NCI-H774 (cell line): ENCODE measurements at regions not wholly inside any gene's neighbourhood (a gene's known extent, or its start where the extent isn't known, plus 50 kb on each side); places are given as distances from the start of the nearest gene placed in this dataset.
"Not testable (repeated sequence)": the region's sequence is repeated elsewhere in the genome, so short reads cannot be mapped to it uniquely, and the experiment has no call there.

ENCODE experiments used
- DNase-seq: peaks from one replicate; lab custom pipeline; 2025; lab: John Stamatoyannopoulos, UW

DNA sequence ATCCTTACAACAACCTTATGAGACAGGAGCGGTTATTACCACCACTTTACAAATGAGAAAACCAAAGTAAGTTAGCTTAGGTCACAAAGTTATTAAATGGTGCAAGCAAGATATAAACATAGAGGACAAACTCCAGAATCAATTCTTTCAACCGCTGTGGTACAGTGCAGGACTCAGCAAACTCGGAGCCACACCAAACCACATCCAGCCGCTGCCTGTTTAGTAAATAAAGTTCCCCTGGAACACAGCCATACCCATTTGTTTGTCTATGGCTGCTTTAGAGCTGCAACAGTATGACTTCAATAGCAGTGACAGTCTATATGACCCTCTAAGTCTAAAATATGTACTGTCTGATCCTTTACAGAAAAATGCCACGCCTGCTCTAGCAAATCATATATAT, 1567.2 kb upstream of the WWC1 start:
- peak; percentile 49 for DNase-seq

DNA sequence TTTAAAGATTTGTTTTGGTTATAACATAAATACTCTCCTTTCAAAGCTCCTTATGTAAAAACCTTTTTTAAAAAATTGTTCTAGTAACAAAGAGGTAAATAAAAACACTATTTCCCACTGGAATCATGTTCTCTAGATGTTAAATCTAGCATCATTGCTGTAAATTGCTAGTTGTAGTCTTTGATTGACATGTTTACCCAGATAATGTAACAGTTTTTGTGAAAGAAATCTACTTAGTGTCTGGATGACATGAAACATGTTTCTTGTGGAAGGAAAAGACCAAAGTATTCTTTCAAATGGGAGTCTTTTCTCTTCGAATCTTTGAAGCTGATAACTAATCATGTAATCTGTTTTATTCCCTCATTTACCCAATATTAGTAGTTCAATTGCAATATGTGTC, 1565.9 kb upstream of the WWC1 start:
- no peak for DNase-seq

DNA sequence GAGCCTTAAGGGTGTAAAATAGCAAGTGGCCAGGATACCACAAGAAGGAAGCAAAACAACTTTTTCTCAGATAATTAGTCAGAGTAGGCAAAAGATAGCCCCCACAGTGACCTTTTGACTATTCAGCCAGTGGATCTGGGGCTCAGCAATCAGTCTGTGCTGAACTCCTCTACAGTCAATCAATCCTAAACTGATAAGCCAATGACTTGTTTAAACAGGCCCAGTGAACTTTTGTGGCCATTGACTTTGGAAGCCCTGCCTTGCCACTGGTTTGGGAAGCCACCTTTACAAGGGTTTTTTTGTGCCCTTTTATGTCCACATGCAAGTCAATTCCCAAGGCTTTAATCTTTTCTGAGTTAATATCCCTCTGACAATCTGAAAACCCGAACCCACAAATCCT, 1565.0 kb upstream of the WWC1 start:
- no peak for DNase-seq

DNA sequence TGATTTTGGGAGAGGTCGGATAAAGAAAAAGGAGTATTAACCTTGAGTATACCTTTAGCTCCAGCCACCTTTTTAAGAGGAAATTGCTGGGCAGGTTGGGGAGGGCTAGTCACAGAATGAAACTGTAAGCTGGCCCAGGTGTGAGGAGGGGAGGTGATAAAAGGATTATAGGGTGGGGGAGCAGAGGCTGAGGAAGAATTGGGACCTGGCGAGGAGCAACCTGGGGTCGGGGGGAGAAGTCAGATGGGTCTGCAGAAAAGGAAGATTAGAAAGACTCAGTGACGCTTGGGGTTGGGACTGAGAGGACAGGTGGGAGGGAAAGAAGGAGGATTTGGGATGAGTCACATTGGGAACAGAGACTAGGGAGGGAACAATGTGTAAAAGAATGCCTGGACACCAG, 1548.5 kb upstream of the WWC1 start:
- not testable (repeated sequence) for DNase-seq

DNA sequence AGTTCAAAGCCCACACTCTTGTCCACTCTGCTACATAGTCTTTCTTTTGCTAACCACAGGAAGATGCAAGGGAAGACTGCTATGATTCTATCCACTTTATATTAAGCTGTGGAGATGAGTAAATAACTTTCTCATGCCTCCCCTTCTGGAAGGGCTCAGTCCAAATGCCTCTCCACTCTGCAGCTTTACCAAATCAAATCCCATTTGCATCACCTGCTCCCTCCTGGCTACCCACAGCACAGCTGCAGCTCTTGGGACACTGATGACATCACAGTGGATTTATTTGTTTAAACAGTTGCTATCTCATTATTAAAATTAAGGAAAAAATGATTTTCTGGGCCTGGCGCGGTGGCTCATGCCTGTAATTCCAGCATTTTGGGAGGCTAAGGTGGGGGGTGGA, 1544.9 kb upstream of the WWC1 start:
- no peak for DNase-seq

DNA sequence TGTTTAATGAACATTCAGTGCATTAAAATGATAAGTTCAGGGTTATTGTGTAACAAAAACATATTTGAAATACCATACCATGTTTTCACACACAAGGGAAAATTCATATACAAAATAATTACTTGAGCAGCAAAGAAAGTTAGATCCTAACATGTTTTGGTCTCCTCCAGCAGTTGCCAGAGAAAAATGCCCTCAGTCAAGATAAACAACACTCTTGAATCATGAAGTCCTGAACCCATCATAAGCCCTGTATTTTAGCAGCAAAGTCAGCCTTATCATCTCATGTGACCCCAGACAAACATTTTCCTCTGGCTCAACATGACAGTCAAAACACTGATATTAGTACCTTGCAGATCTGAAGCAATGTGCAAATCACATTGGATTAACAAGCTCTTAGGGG, 1541.1 kb upstream of the WWC1 start:
- DNase-seq = no peak

DNA sequence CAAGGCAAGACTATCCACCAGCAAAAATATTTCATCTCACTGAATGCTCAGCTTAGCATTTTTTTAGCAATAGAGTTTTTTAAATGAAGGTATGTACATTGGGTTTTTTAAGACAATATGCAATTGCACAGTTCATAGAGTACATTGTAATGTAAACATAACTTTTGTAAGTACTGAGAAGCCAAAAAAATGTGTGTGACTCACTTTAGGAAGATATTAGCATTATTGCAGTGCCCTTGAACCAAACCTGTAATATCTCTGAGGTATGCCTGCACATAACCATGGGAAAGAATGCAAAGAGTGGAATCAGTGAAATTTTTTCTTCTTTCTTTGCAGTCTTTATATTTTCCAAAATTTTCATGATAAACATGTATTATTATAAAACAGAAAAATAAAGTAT, 1533.3 kb upstream of the WWC1 start:
- no peak for DNase-seq

DNA sequence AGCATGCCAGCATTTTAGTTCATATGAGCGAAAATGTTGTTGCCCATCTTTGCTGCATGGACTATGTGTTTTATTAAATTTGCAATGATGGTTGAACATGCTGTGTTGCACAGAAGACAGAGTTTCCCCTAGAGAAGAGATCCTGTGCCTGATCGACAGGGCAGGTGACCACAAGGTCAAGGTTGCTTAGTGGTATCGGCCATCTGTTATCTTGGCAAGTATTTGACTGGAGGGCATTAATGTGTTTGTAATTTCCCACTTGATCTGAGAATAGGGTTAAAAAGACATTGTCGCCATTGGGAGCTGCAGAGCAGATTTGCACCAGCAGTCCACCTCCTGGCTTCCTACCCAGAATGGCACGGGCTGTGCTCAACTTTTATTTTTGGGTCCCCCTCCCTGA, 1523.6 kb upstream of the WWC1 start:
- no peak for DNase-seq

DNA sequence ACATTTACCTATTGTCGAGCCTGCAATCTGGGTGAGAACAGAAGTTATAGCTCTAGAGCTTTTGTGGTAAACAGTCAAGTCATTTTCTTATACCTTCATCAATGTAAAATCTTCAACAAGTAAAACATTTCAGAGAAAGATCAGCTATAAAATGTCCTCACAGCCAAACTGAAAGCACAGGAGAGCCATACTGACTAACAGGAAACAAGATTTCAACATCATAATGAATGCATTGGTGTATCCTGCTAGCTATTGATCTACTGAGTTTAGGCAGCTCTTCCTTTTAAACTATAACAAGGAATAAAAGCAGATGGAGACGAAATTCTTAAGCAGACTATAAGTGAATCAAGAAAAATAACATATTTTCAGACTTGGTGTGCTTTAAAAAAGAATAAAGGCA, 1522.9 kb upstream of the WWC1 start:
- no peak for DNase-seq

DNA sequence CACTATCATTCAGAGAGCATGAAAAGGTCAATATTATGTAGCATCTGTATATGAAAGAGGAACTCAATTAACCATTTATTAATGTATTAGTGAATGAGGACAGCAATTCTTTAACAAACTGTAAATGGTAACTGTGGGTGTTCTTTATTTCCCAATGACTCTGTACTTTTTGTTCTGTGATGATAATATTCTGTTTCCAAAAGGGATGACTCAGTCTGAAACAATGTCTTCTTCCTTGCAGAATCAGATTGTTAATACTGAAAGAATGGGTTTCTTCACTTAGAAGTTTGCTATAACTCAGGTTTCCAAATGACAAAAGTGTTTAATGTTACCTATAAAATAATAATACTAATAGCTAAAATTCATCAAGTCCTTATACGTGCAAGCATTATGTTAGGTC, 1518.7 kb upstream of the WWC1 start:
- no peak for DNase-seq

DNA sequence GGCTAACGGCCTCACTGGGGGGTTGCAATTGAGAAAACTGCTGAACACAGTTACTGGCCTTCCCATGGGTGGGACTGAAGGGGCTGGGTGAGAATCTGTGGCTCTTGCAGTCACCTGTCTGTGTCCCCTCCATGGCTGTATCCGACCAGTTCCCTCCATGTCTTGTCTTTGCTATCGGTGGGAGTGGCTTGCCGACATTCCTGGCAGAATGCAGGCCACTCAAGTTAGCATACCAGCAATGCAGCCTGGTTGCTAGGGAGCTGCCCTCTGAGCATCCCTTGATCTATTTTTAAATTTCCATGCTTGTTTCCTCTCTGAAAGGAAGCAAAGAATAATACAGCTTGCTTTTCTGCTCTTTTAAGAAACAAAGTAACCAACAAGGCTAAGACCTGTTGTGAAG, 1509.7 kb upstream of the WWC1 start:
- no peak for DNase-seq

DNA sequence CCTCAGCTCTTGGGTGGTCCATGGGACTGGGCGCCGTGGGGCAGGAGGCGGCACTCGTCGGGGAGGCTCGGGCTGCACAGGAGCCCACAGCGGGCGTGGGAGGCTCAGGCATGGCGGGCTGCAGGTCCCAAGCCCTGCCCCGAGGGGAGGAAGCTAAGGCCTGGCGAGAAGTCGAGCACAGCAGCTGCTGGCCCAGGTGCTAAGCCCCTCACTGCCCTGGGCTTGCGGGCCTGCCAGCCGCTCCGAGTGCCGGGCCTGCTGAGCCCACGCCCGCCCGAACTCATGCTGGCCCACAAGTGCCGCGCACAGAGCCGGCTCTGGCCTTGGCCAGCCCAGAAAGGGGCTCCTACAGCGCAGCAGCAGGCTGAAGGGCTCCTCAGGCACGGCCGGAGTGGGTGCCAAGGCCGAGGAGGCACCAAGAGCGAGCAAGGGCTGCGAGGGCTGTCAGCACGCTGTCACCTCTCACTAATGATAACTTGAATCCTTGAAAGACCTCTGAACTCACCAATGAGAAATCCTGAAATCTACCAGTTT, 1506.8 kb upstream of the WWC1 start:
- DNase-seq = no peak

DNA sequence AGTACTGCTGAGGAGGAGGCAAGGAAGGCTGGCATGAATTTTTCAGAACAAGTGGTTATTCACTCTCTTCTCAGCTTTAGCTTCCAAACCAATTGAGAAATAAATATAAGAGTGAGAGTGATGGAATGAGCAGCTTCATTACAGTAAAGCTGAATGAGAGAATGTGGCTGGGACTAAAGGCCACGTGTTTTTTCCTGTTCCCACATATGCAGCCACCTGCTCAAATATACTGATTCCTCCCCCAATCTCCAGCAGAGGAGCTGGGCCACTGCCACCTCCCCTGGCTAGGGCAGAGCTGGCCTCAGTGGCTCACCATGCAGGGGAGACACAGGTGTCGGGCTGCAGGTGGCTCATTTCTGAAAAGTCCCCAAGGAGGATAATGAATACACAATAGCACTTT, 1505.3 kb upstream of the WWC1 start:
- no peak for DNase-seq

DNA sequence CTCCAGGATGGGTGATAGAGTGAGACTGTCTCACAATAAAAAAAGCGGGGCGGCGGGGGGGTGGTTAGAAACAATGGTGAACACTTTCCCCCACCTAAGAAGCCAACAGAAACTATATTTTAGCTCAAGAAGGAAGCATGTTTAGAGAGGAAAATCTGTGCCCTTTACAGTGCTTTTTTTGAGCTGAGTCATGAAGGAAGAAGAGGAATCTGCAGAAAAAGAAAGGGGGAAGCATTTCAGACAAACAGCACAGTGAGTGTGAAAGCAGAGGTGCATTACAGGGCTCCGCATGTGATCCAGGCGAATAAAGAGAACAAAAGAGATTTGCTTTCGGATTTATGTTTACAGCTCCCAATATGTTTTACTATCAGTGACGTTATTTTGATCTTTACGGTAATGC, 1504.6 kb upstream of the WWC1 start:
- DNase-seq = no peak

DNA sequence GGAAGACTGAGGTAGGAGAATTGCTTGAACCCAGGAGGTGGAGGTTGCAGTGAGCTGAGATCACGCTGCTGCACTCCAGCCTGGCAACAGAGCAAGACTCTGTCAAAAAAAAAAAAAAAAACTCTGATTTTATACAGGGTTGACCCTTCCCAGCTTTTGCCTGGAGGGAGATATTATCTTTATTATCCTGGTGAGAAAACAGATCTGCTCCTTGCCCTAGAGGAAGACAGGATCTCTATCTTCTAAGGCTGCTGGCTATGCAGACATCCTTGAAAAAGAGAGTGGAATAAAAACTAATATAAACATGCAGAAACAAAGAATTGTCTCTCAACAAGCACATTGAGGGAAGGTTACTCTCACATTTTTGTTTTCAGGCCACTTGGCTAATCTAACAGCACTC, 1503.4 kb upstream of the WWC1 start:
- DNase-seq = no peak

DNA sequence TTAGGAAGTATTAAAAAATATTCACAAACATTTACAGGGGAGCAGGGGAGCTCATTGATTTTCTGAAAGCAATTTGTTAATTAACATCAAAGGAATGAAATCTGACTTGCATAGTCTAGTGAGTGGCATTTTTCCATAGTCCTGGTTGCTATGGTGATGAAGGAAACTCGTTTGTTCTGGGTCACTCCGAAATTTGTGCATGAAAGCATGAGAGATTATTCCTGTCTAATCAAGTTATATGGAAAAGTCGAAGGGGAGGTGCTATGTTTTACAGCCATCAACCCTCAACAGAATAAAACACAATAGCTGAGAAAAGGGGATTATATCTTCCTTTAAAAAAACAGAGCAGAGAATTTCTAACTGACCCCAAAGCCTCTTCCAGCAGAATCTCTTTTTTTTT, 1495.7 kb upstream of the WWC1 start:
- DNase-seq = no peak

DNA sequence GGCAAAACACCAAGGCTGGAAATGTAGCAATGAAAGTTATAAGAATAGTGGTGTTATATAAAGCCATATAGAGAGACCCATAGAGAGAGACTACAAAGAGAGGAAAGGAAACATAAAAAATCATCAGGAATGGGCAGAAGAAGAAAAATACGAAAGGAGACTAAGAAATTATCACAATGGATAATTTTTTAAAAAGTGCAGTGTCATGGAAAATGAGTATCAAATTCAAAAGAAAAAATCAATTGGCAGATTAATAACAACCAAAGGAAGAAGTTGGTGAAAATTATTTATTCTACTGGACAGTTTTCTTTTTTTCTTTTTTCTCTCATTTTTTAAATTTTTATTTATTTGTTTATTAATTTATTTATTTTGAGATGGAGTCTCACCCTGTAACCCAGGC, 1488.4 kb upstream of the WWC1 start:
- DNase-seq = no peak

DNA sequence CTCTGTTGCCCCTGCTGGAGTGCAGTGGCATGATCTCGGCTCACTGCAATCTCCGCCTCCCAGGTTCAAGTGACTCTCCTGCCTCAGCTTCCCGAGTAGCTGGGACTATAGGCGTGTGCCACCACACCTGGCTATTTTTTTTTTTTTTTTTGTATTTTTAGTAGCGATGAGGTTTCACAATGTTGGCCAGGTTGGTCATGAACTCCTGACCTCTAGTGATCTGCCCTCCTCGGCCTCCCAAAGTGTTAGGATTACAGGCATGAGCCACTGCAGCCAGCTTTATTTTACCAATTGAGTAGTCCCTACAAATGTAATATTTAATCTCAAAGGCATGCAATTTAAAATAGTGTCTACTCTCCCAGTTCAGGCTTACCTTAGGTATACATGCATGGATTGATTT, 1487.2 kb upstream of the WWC1 start:
- not testable (repeated sequence) for DNase-seq

DNA sequence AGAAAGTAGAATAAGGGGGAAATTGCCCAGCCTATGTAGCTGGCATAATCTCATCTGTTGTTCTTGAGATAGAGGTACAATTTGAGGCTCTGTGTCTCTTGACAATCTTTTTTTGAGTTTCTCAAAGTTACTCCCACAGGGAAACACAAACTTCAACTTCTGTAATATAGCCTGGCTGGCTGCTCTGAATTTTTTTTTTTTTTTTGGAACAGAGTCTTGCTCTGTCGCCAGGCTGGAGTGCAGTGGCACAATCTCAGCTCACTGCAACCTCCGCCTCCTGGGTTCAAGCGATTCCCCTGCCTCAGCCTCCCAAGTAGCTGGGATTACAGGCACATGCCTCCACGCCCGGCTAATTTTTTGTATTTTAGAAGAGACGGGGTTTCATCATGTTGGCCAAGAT, 1486.8 kb upstream of the WWC1 start:
- DNase-seq = not testable (repeated sequence)

DNA sequence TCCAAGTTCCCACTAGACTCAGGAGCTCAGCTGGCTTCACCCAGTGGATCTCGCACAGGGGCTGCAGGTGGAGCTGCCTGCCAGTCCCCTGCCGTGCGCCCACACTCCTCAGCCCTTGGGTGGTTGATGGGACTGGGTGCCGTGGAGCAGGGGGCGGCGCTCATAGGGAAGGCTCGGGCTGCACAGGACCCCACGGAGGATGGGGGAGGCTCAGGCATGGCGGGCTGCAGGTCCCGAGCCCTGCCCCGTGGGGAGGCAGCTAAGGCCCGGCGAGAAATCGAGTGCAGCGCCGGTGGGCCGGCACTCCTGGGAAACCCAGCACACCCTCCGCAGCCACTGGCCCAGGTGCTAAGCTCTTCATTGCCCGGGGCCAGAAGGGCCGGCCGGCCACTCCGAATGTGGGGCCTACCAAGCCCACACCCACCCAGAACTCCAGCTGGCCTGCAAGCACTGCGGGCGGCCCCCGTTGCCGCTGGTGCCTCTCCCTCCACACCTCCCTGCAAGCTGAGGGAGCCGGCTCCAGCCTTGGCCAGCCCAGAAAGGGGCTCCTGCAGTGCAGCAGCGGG, 1481.3 kb upstream of the WWC1 start:
- DNase-seq = not testable (repeated sequence)

DNA sequence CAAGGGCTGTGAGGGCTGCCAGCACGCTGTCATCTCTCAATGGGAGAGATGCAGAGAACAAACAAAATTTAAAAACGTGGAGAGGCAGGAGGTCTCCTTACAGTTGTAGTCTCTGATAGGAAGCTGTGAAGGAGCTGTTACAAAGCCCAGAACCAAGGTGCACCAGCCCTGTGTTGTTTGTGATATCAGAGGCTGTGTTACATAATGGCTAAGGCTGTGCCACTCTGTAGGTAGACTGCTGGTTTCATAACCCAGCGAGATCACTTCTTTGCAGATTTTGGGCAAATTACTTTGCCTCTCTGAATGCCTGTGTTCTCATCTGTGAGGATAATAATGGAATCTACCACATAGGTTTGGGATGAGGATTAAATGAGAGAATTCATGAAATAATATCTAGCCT, 1480.7 kb upstream of the WWC1 start:
- no peak for DNase-seq

DNA sequence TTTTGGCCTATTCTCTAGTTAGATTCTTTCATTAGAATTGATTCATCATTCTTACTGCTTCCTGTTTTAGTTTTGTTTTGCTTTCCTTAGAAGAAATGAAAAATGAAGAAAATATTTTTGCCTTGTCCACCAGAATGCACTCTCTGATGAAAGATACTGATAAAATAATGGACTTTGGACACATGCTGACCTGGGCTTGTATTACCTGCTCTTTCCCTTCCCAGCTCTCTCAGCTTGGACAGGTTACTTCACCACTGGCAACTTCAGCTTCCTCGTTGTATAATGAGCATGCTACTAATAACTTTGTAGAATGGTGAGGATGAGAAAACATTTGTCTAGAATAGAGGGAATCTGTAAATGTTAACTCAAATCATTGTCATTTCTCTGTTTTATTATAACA, 1468.1 kb upstream of the WWC1 start:
- DNase-seq = no peak

DNA sequence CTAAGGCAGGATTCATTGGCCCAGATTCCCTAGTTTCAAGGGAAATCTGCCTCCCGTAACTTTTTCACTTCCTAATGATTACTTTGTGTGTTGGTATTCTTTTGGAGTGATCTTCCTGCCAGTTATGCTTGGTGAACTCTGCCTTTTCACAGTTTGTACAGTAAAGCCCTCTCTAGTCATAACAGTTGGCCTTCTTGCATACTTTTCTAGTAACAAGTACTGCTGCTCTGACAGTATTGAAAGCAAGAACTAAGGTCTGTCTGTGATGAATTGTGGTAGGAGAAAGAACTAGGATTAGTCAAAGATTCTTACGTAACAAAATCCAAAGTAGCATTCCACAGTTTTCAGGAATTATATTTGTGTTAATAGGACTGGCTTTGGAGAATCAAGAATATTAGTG, 1457.2 kb upstream of the WWC1 start:
- no peak for DNase-seq

DNA sequence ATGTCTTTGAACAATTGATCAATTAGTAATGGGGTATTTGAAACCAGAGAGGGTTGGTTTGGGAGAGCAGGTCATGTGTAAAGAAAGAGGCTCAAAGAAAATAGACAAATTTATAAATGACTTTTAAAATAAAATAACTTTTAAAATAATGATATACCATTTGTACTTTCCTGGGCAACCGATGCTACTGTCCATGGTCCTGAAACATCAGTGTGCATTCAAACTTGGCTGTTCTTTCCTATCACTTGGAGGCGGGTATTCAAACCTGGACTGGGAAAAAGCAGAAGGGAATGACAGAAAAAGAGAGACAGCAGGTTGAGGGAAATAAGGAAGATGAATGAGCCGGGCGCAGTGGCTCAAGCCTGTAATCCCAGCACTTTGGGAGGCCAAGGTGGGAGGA, 1446.4 kb upstream of the WWC1 start:
- no peak for DNase-seq

DNA sequence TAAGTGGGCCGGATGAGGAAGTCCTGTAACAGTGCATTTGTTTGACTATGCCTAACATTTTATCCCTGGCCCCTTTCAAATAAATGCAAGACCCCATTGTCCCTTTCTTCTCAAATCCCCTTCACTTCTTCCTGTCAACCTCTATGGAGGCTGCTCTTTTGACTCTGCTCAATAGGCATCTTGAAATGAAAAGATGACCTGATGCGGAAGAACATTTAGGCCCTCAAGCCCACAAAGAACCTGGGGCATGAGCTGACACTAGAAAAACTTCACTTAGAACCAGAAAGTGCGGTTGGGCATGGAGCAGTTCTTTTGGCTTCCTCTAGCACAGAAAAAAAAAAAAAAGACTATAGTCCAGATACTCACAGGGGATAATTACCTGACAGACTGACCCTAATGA, 1434.7 kb upstream of the WWC1 start:
- DNase-seq = no peak
